Head of caudate nucleus (tissue), 42 donors: ENCODE measurements at regions not wholly inside any gene's neighbourhood (a gene's known extent, or its start where the extent isn't known, plus 50 kb on each side); places are given as distances from the start of the nearest gene placed in this dataset.
"Not testable (repeated sequence)": the region's sequence is repeated elsewhere in the genome, so short reads cannot be mapped to it uniquely, and the experiment has no call there.

Source experiments
- DNase-seq, 42 donors: peaks; one replicate each; pipeline versions ENCODE4 v3.0.0 to v3.0.0-alpha.2; 2020 to 2021; ENCODE audit warnings: mixed read lengths in 7 of 42
- intact Hi-C: fragments of 100-400 bp; cut with DNase I; formaldehyde crosslinking; loops from one replicate; pipeline ENCODE4 v1.15.0; 2022

DNA sequence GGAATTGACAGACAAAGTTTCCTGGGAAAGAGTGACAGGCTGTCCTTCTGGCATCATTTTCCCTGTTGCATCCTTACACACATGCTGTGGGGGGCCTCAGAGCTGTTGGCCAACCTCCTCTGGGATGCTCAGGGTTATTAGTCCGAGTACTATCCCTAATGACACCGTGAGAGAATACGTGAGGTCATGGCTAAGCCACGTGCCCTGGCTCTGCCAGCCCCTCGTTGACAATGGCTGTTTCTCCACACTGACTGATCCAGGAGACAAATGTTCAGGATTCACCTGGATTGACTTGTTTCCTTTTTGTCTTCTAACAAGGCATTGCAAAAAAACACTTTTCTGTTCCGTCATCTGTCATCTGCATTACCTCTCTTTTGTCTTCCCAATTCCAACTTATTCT is 604.6 kb downstream of the TFAP2A start:
- DNase-seq = no peak
- intact Hi-C loops = no loop called here

DNA sequence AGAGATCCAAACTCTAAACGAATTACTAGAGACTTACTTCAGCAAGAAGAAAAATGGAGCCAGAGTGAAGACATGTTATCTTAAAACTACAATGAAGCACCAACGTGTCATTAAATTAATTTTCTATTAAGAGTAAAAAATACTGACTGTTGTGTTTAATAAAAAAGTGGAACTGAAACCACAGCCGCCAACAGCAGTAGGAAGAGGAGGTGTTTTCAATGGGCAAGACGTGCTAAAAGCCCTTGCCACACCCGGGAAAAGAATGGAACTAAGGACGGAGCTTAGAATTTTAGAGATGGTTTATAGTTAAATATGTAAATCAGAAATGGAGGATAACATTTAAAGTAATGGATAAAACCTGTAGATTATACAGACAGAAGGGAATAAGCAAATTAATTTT is 608.7 kb downstream of the TFAP2A start:
- no peak for DNase-seq
- intact Hi-C loops = no loop called here

DNA sequence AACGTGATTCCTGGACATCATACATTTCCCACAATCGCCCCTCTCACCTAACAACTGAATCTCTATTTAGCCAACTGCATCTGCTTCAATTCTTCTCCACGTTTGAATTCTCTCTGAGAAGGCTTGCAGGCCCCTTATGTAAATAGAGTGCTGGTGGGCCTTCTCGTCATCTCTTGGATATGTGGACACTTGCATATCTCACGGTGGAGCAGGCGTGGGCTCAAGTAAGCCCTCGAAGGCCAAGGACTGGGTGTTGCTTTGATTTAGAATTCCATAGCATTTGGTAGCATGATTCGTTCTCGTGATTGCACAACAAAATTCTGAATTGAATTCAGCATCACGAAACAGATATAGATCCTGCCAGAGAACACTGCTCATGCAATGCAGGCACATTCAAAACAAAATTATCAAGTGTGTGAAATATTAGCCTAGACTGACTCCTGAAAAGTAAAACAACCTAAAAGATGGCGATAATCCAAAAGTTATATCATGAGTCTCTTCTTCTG is 613.6 kb downstream of the TFAP2A start:
- DNase-seq = no peak
- intact Hi-C loops = no loop called here

DNA sequence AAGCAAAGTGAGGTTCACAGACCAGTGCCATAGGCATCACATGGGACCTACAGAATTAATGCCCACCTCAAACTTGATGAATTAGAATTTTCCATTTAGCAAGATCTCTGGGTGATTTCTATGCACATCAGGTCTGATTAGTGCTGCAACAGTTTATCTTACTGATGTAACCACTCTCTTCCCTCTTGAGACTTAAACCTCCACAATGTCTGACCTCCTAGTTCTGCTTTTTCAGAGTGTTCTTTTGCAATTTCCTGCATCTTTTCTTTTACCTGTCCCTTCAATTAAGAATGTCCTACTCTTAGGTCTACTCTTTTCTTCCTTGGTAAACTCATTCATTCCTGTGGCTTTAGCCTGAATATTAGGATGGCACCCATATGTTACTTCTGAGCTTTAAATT is 615.3 kb downstream of the TFAP2A start:
- no peak for DNase-seq

DNA sequence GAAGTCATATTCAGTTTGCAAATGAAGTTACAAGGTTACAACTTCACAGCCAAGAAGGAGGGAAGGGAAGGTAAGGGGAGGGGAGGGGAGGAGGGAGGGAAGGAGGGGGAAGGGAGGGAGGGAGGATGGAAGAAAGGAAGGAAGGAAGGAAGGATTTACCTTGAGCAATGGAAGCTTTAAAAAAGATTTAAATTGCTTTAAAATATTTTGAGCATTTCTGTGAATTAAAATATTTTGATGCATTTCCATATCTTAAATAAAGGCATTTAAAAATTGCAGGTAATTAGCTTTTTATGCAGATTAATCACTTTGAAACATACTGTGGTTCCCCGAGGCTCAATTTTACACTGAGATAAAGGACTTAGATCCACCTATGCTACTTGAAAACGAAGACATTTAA is 618.0 kb downstream of the TFAP2A start:
- intact Hi-C loops = no loop called here
- DNase-seq = no peak

More for the DNA sequence above, 615.3 kb downstream of the TFAP2A start:
- intact Hi-C loops = no loop called here

DNA sequence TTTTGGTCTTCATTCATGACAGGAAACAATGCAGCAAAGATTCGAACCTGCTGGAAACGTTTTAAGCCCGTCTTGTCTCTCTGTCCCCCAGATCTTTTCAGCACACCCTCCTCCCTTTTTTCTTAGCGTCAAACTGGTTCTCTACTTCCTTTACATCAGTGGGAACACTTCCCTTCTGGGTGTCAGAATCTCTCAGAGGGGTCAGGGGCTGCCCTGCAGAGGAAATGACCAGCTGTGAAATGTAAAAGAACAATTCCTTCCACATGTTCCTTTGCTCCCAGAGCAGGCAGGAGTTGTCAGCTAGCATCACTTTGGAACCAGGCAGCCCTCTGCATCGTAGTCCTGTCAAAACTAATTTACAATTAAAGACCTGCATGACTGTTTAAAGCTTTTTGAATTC is 619.0 kb downstream of the TFAP2A start:
- no peak for DNase-seq
- intact Hi-C loops = no loop called here

DNA sequence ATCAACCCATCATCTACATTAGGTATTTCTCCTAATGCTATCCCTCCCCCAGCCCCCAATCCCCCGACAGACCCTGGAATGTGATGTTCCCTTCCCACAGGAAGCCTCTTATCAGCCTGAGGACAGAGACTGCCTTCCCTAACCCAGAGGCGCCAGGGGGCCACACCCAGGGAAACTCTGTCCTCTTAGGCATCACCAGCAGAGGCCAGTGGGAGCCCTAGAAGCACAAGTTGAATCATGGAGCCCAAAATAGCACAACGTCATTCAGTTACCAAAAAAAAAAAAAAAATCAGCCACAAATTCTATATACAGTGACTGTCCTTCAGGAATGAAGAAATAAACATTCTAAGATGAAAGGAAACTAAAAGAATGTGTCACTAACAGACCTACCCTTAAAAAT is 625.7 kb downstream of the TFAP2A start:
- intact Hi-C loops = no loop called here
- no peak for DNase-seq

DNA sequence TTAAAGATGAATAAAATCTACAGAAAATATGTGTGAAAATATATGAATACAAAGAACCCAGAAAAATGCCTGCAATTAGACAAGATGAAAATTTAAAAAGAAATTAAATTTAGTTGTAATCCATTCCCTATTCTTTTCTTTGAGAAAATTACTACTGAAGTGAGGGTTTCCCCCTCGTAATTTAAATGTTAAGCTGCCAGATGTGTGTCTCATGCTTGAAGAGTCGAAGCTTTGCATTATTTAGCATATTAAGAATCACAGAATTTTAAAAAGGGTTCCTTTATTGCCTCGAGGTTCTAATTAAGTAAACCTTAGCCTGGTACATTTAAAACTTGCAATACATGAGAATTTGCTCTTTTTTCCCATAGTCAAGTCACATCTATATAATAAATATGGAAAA is 630.1 kb downstream of the TFAP2A start:
- no peak for DNase-seq
- intact Hi-C loops = no loop called here

DNA sequence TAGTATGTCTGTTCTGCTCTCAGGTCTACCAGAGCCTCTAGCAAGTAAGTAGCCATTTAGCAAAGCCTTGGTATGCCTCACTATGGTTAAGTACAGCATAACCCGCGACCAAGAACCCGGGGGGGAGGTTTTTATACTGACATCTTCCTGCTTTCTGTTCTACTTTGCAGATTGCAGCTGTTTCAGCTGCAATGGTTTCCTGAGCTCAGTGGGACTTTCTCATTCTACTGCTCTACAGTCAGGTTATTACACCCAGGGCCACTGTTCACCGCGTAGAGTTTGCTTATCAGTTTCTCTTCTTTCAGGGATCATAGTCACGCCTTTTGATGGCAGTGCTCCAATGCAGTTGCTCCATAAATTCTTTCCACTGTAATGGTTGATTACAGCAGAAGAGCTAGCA is 631.3 kb downstream of the TFAP2A start:
- no peak for DNase-seq
- intact Hi-C loops = no loop called here

DNA sequence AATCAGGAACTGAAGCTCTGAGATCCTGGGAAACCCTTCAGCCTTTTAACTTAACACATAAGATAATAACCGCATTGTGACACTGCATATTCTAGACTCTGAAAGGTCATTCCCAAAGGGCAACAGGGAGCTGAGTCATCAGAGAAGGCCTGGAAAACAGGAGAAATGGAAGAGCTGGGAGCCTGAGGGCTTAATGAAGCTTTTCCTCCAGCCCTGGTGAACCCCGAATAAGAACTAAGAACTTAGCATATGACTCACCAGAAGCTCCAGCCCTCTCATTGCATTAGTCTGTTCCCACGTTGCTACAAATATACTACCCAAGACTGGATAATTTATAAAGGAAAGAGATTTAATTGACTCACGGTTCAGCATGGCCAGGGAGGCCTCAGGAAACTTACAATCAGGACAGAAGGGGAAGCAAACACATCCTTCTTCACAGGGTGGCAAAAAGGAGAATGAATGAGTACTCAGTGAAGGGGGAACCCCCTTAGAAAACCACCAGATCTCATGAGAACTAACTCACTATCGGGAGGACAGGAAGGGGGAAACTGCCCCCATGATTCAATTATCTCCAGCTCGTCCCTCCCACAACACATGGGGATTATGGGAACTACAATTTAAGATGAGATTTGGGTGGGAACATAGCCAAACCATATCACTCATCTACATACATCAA is 648.5 kb downstream of the TFAP2A start:
- DNase-seq = no peak
- intact Hi-C loops = no loop called here

DNA sequence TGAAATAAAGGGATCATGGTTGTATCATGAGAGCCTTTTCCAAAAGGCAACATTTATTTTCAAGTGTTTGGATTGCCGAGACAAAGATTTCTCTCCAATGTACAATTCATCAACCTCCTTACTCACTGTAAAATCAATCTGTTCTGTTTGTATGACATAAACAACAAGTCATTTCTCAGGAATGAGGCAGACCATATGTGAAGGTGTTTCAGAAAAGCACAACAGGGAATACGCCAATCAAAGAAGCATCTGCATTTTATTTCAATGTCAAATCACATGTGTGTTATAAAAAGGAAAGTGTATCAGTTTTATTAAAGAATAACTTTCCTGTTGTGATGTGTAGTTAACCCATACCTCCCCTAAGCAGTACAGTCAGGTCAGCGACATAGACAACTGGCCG is 653.7 kb downstream of the TFAP2A start:
- no peak for DNase-seq
- intact Hi-C loops = no loop called here

DNA sequence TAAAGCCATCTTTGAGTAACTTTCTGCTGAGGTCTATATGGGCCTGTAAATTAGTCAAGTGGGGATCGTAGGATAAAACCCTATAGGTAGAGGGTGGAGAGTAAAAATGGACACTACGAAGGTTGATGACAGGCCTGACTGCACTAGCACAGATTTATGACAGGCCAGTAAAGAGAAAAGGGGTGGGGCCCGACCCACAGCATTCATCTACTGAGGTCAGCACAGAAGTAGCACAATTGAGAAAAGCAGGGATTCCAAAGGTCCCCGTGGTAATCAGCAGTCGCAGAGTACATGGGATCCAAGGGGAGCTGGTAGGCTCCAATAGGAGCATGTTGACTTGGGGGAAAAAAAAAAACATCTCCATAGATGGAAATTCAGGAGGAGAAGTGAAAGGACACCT is 660.4 kb downstream of the TFAP2A start:
- no peak for DNase-seq
- intact Hi-C loops = no loop called here

DNA sequence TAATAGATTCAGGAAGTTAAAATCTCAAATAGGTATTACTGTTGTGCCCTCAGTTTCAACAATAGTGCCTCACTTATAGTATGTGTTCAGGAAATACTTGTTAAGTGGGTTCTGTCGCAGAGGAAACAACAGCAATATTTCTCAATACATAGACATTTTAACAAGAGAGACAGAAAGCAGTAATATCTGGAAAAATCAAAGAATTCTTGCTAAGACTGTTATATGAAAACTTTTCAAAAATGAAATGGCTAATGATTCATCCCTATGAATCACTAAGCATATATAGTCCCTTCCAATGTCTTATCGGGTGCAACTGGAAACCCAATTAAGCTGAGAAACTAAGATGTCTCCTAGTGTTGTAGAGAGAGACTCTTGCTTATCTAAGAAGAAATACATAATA is 668.9 kb downstream of the TFAP2A start:
- intact Hi-C loops = no loop called here
- no peak for DNase-seq

DNA sequence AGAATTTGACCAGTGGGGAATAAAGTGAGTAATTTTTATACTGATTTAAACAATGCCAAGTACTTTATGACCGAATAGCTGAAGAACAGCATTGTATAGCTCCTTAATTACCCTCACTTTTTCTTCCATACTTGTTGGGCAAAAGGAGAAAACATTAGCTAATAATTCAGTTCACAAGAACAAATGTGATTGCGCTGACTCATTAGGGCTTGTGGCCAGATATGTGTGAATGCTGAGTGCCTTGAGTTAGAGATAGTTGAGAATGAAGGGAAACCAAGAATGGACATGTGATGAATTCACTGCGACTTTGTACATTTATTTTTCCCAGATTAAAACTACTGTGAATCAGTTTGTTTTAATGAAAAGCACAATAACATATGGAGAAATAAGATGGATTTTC is 669.4 kb downstream of the TFAP2A start:
- intact Hi-C loops = no loop called here
- DNase-seq = no peak

DNA sequence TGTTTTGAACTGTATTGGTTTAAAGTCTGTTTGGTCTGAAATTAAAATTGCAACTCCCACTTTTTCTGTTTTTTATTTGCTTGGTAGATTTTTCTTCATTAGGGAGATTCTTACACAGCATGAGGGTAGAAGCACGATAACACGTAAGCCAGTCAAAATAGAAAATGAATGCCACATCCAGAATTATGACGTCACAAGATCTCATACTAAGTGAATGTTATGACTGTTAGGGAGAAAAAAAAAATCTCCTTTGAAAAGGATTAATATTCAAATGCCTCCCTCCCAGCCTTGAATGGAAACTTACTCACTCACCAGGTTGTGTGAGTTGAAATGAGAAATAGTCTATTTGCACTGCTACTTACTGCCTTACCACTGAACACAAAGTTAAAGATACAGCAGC is 670.8 kb downstream of the TFAP2A start:
- DNase-seq = no peak

DNA sequence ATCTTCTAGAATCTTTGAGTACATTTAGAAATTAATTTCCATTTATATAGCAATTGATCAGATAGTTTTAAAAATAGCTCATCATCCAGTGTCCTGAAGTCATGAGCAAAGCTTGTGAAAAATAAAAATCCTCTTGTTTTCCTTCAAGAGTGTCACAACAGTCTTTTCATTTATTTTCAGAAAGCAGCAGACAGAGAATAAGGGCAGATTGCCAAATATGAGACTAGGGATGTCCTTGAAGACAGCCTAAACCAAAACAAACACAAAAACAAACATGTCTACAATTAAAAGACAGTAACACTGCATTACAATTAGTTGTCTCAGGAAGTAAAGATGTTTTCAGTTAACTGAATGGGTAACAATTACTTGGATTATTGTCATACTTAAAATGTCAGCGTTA is 682.8 kb downstream of the TFAP2A start:
- no peak for DNase-seq
- intact Hi-C loops = no loop called here

More for the DNA sequence above, 670.8 kb downstream of the TFAP2A start:
- intact Hi-C loops = no loop called here

DNA sequence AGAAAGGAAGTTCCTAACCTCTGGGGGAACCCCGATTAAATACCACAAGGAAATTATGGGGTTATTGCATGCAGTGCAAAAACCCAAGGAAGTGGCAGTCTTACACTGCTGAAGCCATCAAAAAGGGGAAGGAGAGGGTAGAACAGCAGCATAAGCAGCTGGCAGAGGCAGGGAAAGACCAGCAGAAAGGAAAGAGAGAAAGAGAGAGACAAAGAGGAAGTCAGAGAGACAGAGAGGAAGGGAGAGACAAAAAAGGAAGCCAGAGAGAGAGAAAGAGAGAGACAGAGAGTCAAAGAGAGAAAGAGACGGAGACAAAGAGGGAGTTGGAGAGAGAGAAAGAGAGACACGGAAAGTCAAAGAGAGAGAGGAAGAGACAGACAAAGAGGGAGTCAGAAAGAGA is 689.1 kb downstream of the TFAP2A start:
- DNase-seq, intact Hi-C loops: not testable (repeated sequence)

DNA sequence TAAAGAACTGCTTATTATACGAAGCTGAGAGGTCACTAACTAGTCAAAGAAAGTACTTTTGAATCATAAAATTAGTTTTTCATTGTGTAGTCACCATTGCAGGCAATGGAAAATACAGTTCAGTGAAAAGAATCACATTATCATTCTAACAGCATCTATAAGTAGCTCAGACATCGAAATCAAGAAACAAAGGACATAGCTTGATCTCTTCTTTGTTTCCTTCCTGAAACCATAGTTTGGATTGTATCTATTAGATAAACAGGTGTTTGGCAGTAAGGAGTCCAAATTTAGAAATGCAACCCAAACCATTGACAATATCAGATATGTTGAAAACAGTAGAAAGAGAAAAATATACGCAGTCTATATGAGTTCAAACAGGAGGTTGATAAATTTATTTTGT is 697.3 kb downstream of the TFAP2A start:
- no peak for DNase-seq
- intact Hi-C loops = no loop called here

DNA sequence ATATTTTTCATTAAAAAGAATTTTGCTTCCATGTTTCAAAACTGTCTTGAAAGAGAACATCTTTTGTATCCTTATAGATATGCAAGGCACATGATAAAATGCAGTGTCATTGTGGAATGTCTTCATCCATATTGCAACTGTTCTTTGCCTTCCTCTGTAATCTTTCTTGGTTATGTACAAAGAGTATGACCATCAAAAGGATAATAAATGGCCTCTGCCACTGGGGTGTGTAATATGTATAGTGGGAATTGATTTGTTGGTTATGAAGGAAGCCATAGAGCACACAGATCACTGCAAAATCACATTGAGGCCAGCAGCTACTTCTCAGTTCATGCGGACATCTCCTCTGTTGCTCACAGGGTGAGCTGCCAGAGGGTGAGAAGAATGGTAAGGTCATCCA is 703.5 kb downstream of the TFAP2A start:
- intact Hi-C loops = no loop called here
- DNase-seq = no peak

DNA sequence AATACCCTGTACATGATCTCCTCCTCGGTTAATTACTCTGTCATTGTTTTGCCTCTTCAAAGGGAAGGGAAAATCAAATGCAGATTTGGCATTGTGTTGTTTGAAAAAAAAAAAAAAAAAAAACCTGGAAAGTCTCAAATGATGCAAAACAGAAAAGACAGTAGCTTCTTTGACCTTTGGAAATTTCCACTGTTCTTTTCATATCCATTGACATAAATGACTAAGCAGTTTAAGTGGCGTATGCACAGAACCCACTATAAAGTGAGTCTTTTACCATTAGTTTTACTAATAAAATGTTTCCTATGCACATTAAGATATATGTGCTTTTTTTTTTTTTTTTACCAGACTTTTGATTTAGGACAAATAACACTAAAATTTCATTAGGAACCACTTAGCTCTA is 704.3 kb downstream of the TFAP2A start:
- intact Hi-C loops = no loop called here
- no peak for DNase-seq

DNA sequence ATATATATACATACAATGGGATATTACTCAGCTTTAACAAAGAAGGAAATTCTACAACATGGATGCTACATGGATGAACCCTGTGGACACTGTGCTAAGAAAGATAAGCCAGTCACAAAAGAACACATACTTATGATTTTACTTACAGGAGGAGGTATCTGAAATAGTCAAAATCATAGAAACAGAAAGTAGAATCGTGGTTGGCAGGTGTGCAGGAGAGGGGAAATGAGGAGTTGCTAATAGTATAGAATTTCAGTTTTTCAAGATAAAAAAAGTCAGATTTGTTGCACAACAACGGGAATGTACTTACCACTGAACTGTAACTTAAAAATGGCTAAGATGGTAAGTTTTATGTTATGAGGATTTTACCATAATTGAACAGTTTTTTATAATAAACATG is 706.3 kb downstream of the TFAP2A start:
- intact Hi-C loops = no loop called here
- no peak for DNase-seq

DNA sequence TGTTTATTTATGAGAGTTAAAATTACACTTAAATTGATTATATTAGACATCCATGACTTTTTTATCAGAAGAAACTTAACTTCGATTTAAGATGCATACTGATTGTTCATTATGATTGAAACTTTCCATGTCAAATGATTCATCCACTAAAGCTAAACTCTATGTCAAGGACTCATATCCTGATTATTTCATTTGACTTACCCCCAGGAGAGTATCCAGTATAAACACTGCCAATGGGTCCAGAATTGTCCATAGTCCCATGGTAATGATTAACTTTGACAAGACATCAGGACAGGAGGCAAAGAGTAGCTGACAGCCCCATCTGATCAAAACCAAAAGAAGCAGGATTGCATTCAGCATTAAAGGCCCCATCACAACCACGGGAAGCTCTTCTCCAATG is 709.9 kb downstream of the TFAP2A start:
- intact Hi-C loops = no loop called here
- no peak for DNase-seq
